ENCODE measurements at regions not wholly inside any gene's neighbourhood (a gene's known extent, or its start where the extent isn't known, plus 50 kb on each side); places are given as distances from the start of the nearest gene placed in this dataset.

DNA sequence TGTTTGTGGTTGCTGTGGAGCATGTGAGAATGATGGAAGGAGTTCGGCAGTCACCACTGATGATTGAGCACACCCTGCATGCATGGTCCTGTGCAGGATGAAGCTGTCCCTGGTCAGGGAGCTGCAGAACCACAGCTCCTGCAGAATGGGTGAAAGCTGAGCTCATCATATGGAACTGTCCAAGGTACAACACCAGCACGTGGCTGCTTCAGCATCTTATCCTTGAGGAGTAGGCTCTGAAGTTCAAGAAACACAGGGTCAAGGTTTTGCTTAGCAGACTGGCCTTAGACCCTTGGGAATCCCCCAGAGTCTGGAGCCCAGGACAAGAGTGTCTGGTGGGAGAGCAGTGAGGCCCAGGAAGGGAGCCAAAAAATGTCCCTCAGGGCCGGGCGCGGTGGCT lies 182.4 kb upstream of the LARGE1 start:
- Histone ChIP-seq H3K9me3 (ENCODE audit: control insufficient read depth, low read depth, low read length) (peaks cover 1% of the 10 kb centered on the region), H3K36me3 (ENCODE audit: control insufficient read depth in 2 of 2, extremely low read depth in 1 of 2, insufficient read depth in 2 of 2, low read length in 2 of 2) (no peaks in the 10 kb centered on the region), H3K9ac (ENCODE audit: control insufficient read depth, extremely low read depth, insufficient read depth, low read length) (no peak overlapping the region), H2AFZ (ENCODE audit: control insufficient read depth, low read length) (no peak overlapping the region), H3K79me2 (ENCODE audit: control insufficient read depth, insufficient read depth, low read length) (no peaks in the 10 kb centered on the region), H3K27me3 (ENCODE audit: control insufficient read depth, extremely low read depth, insufficient read depth, low read length) (no peaks in the 10 kb centered on the region), H3K9me1 (ENCODE audit: control insufficient read depth, extremely low read depth, insufficient read depth, low read length) (no peaks in the 10 kb centered on the region), H3K27ac (ENCODE audit: control insufficient read depth, insufficient read depth, low read length) (no peak overlapping the region), H4K20me1 (ENCODE audit: control insufficient read depth, extremely low read depth, insufficient read depth, low read length) (no peaks in the 10 kb centered on the region), H3K4me1 (ENCODE audit: control insufficient read depth, extremely low read depth, insufficient read depth, low read length) (peaks cover 2% of the 10 kb centered on the region), H3K4me2 (ENCODE audit: control insufficient read depth, extremely low read depth, insufficient read depth, low read depth, low read length) (no peak overlapping the region), H3K4me3 (ENCODE audit: control insufficient read depth in 2 of 3, extremely low read depth in 1 of 3, insufficient read depth in 2 of 3, low read depth in 1 of 3, low read length in 3 of 3) (no peak overlapping the region)
- no peak for FAIRE-seq
- DNase-seq (ENCODE audit: low read depth, low spot score): no peak
- dilution Hi-C loops (cut with MboI; ENCODE audit: extremely low pct_ligation_motif_present, low sequenced_read_pairs): no loop called here
- TF ChIP-seq, protein P1, sequence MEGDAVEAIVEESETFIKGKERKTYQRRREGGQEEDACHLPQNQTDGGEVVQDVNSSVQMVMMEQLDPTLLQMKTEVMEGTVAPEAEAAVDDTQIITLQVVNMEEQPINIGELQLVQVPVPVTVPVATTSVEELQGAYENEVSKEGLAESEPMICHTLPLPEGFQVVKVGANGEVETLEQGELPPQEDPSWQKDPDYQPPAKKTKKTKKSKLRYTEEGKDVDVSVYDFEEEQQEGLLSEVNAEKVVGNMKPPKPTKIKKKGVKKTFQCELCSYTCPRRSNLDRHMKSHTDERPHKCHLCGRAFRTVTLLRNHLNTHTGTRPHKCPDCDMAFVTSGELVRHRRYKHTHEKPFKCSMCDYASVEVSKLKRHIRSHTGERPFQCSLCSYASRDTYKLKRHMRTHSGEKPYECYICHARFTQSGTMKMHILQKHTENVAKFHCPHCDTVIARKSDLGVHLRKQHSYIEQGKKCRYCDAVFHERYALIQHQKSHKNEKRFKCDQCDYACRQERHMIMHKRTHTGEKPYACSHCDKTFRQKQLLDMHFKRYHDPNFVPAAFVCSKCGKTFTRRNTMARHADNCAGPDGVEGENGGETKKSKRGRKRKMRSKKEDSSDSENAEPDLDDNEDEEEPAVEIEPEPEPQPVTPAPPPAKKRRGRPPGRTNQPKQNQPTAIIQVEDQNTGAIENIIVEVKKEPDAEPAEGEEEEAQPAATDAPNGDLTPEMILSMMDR (optimal IDR thresholded peaks at IDR 0.05 in 1 of 3, IDR thresholded peaks at IDR 0.05 in 1 of 3, conservative IDR thresholded peaks at IDR 0.05 in 1 of 3; ENCODE audit: extremely low read depth in 1 of 3, insufficient read depth in 2 of 3, low read length in 3 of 3): no peak
- no peak for TF ChIP-seq EZH2 (IDR thresholded peaks at IDR 0.05; ENCODE audit: low read length)

DNA sequence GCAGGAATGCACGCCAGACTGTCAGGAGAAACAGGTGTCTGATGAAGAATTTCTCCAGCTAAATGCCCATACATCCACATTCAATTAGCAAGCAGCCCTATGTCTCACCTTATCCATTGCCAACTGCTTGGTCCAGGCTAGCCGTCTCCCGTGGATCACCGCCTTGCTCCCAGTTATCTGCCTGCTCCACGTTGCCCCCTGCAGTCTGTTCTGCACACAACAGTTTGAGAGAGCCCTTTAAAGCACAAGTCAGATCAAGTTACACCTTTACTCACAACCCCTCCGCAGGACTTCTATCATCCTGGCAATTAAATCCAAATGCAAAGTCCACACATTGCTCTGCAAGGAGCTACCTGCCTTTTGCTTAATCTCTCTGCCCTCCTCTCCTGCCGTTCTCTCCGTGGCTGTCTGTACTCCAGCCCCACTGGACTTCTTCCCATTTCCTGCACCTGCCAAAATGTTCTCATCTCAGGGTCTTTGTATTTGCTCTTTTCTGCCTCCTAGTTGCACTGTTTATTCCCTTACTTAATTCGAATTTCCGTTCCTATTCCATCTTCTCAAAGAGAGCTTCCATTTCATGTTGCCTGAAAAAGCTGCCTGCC lies 185.3 kb upstream of the LARGE1 start:
- no peak overlapping the region for H3K9ac ChIP-seq (ENCODE audit: control insufficient read depth, extremely low read depth, insufficient read depth, low read length)
- TF ChIP-seq, protein P1 (optimal IDR thresholded peaks at IDR 0.05 in 1 of 3, IDR thresholded peaks at IDR 0.05 in 1 of 3, conservative IDR thresholded peaks at IDR 0.05 in 1 of 3; ENCODE audit: extremely low read depth in 1 of 3, insufficient read depth in 2 of 3, low read length in 3 of 3): peak; percentile 54 to 79 (median 64)
- TF ChIP-seq EZH2 (IDR thresholded peaks at IDR 0.05; ENCODE audit: low read length): no peak
- no peaks in the 10 kb centered on the region for H4K20me1 ChIP-seq (ENCODE audit: control insufficient read depth, extremely low read depth, insufficient read depth, low read length)
- no peak overlapping the region for H2AFZ ChIP-seq (ENCODE audit: control insufficient read depth, low read length)
- no peaks in the 10 kb centered on the region for H3K36me3 ChIP-seq (ENCODE audit: control insufficient read depth in 2 of 2, extremely low read depth in 1 of 2, insufficient read depth in 2 of 2, low read length in 2 of 2)
- no peaks in the 10 kb centered on the region for H3K4me1 ChIP-seq (ENCODE audit: control insufficient read depth, extremely low read depth, insufficient read depth, low read length)
- H3K79me2 ChIP-seq (ENCODE audit: control insufficient read depth, insufficient read depth, low read length): no peaks in the 10 kb centered on the region
- dilution Hi-C loops (cut with MboI; ENCODE audit: extremely low pct_ligation_motif_present, low sequenced_read_pairs): no loop called here
- no peaks in the 10 kb centered on the region for H3K9me1 ChIP-seq (ENCODE audit: control insufficient read depth, extremely low read depth, insufficient read depth, low read length)
- FAIRE-seq (no peak), DNase-seq (ENCODE audit: low read depth, low spot score) (no peak)
- H3K4me2 ChIP-seq (ENCODE audit: control insufficient read depth, extremely low read depth, insufficient read depth, low read depth, low read length): no peak overlapping the region
- H3K27ac ChIP-seq (ENCODE audit: control insufficient read depth, insufficient read depth, low read length): no peak overlapping the region
- H3K27me3 ChIP-seq (ENCODE audit: control insufficient read depth, extremely low read depth, insufficient read depth, low read length): no peaks in the 10 kb centered on the region
- H3K4me3 ChIP-seq (ENCODE audit: control insufficient read depth in 2 of 3, extremely low read depth in 1 of 3, insufficient read depth in 2 of 3, low read depth in 1 of 3, low read length in 3 of 3): no peak overlapping the region
- peaks cover 1% of the 10 kb centered on the region for H3K9me3 ChIP-seq (ENCODE audit: control insufficient read depth, low read depth, low read length)

Data from keratinocyte (primary cell).